Tibial nerve (tissue), 4 donors: ENCODE measurements at regions not wholly inside any gene's neighbourhood (a gene's known extent, or its start where the extent isn't known, plus 50 kb on each side); places are given as distances from the start of the nearest gene placed in this dataset.

Source experiments
- DNase-seq, 2 donors: peaks; one replicate each; pipeline ENCODE4 v3.0.0-alpha.2; 2019; ENCODE audit warnings: low spot score in 2 of 2
- H3K27ac ChIP-seq, 4 donors: fragments of 200-600 bp; sonication (generic) in 3 of 4; one replicate each; pipeline ENCODE4 v1.5.1; 2017 to 2019; ENCODE audit warnings: mild to moderate bottlenecking in 1 of 4
- H3K27me3 ChIP-seq, 2 donors: fragments of 200-600 bp; sonication (generic) in 1 of 2; one replicate each; pipeline versions ENCODE4 v1.5.1 to v1.6.0; 2017 to 2019
- H3K36me3 ChIP-seq, 3 donors: fragments of 200-600 bp; sonication (generic); one replicate each; pipeline ENCODE4 v1.5.1; 2018 to 2019
- H3K4me1 ChIP-seq, 4 donors: fragments of 200-600 bp; sonication (generic) in 3 of 4; one replicate each; pipeline ENCODE4 v1.5.1; 2017 to 2019
- H3K4me3 ChIP-seq, 4 donors: fragments of 200-600 bp; sonication (generic) in 3 of 4; one replicate each; pipeline ENCODE4 v1.5.1; 2017 to 2019; ENCODE audit warnings: mild to moderate bottlenecking in 1 of 4, moderate library complexity in 1 of 4
- H3K9me3 ChIP-seq, 4 donors: fragments of 200-600 bp; sonication (generic) in 3 of 4; one replicate each; pipeline ENCODE4 v1.5.1; 2017 to 2019
- CTCF ChIP-seq, 5 experiments: fragments of 200-600 bp in 3 of 5; fragments of 450-650 bp in 2 of 5; sonication (generic) in 3 of 5; IDR thresholded peaks; one replicate each; pipeline ENCODE4 v1.5.1; 2016 to 2019; ENCODE audit warnings: antibody characterized with exemption in 5 of 5, mild to moderate bottlenecking in 3 of 5, moderate library complexity in 2 of 5
- EP300 ChIP-seq, 2 donors: sonication (generic); formaldehyde crosslinking; IDR thresholded peaks; one replicate each; pipeline ENCODE4 v1.6.1; 2017; ENCODE audit warnings: antibody characterized with exemption in 2 of 2, mild to moderate bottlenecking in 1 of 2
- POLR2A ChIP-seq, 2 donors: fragments of 450-650 bp; IDR thresholded peaks; one replicate each; pipeline ENCODE4 v1.6.1; 2017; ENCODE audit warnings: antibody characterized with exemption in 2 of 2, mild to moderate bottlenecking in 2 of 2, moderate library complexity in 2 of 2
- WGBS, 2 donors: methylation state at CpG; one replicate each; pipeline ENCODE4 v1.1.5; 2018; 5-methylcytosine and 5-hydroxymethylcytosine counted together

GRCh38 chr9:118091226-118091625 is 387.0 kb downstream of the TLR4 start:
- 36 to 48% methylated on average over 2 of the region's 2 CpGs for WGBS, 2 donors
- TF ChIP-seq POLR2A (IDR thresholded peaks at IDR 0.05) (no peak), EP300 (IDR thresholded peaks at IDR 0.05) (no peak), CTCF (IDR thresholded peaks at IDR 0.05) (no peak)
- Histone ChIP-seq H3K9me3 (no peaks in the 10 kb centered on the region), H3K27ac (no peak overlapping the region), H3K4me1 (no peaks in the 10 kb centered on the region), H3K36me3 (no peaks in the 10 kb centered on the region), H3K27me3 (no peaks in the 10 kb centered on the region), H3K4me3 (no peak overlapping the region)
- DNase-seq, result no peak

- no peak for DNase-seq
- Histone ChIP-seq H3K4me1 (no peaks in the 10 kb centered on the region), H3K27ac (no peak overlapping the region), H3K9me3 (no peaks in the 10 kb centered on the region), H3K27me3 (no peaks in the 10 kb centered on the region), H3K36me3 (no peaks in the 10 kb centered on the region), H3K4me3 (no peak overlapping the region)
- WGBS, 2 donors, result 48 to 50% methylated on average over 8 of the region's 8 CpGs
- no peak for TF ChIP-seq EP300 (IDR thresholded peaks at IDR 0.05)
- TF ChIP-seq CTCF (IDR thresholded peaks at IDR 0.05), result no peak
- TF ChIP-seq POLR2A (IDR thresholded peaks at IDR 0.05), result no peak
Observed at GRCh38 chr9:118091711-118092500, 387.7 kb downstream of the TLR4 start.

GRCh38 chr9:118094387-118094786 is 390.2 kb downstream of the TLR4 start:
- TF ChIP-seq EP300 (IDR thresholded peaks at IDR 0.05) (no peak), POLR2A (IDR thresholded peaks at IDR 0.05) (no peak), CTCF (IDR thresholded peaks at IDR 0.05) (no peak)
- no peaks in the 10 kb centered on the region for H3K9me3 ChIP-seq
- H3K4me3 ChIP-seq, result no peak overlapping the region
- H3K27ac ChIP-seq, result no peak overlapping the region
- 87 to 94% methylated on average over 4 of the region's 4 CpGs for WGBS, 2 donors
- H3K4me1 ChIP-seq, result no peaks in the 10 kb centered on the region
- H3K27me3 ChIP-seq, result no peaks in the 10 kb centered on the region
- no peaks in the 10 kb centered on the region for H3K36me3 ChIP-seq
- DNase-seq, result no peak

GRCh38 chr9:118100529-118101419 is 396.6 kb downstream of the TLR4 start:
- no peak for TF ChIP-seq EP300 (IDR thresholded peaks at IDR 0.05)
- TF ChIP-seq POLR2A (IDR thresholded peaks at IDR 0.05), result no peak
- TF ChIP-seq CTCF (IDR thresholded peaks at IDR 0.05), result no peak
- Histone ChIP-seq H3K27me3 (no peaks in the 10 kb centered on the region), H3K4me3 (no peak overlapping the region), H3K9me3 (no peaks in the 10 kb centered on the region), H3K27ac (no peak overlapping the region), H3K4me1 (no peaks in the 10 kb centered on the region), H3K36me3 (no peaks in the 10 kb centered on the region)
- no peak for DNase-seq
- 67 to 79% methylated on average over 3 of the region's 3 CpGs for WGBS, 2 donors

GRCh38 chr9:118104363-118104762 is 400.2 kb downstream of the TLR4 start:
- H3K36me3 ChIP-seq, result no peaks in the 10 kb centered on the region
- H3K27ac ChIP-seq, result no peak overlapping the region
- no peaks in the 10 kb centered on the region for H3K9me3 ChIP-seq
- no peak for DNase-seq
- no peaks in the 10 kb centered on the region for H3K4me1 ChIP-seq
- no peak overlapping the region for H3K4me3 ChIP-seq
- no peaks in the 10 kb centered on the region for H3K27me3 ChIP-seq
- TF ChIP-seq CTCF (IDR thresholded peaks at IDR 0.05) (no peak), EP300 (IDR thresholded peaks at IDR 0.05) (no peak), POLR2A (IDR thresholded peaks at IDR 0.05) (no peak)
